Activated effector memory CD4-positive, alpha-beta T cell treated with Interleukin-2 at 50 U/mL for 16 hours (primary cell): ENCODE measurements at regions not wholly inside any gene's neighbourhood (a gene's known extent, or its start where the extent isn't known, plus 50 kb on each side); places are given as distances from the start of the nearest gene placed in this dataset.
"Not testable (repeated sequence)": the region's sequence is repeated elsewhere in the genome, so short reads cannot be mapped to it uniquely, and the experiment has no call there.

Experiments used
- DNase-seq: peaks from one replicate; pipeline ENCODE4 v3.0.0-alpha.2; 2020

DNA sequence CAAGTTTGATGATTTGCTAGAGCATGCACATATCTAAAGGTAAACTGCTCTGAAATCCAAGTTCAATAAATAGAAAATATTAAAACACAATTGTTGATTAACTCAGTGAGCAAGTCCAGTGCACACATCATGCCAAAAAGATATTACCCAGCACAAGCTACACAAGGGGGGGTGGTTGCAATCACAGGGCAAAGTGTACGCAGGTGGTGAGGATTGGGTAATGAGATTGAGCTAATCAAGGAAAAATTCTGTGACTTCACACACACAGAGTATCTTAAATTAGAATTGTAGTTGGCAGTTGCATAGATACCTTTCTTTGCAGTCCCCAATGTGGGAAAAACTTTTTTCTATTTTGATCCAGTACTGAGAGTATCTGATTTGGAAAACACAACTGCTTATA, 156.1 kb upstream of the NTRK2 start:
- DNase-seq = no peak

DNA sequence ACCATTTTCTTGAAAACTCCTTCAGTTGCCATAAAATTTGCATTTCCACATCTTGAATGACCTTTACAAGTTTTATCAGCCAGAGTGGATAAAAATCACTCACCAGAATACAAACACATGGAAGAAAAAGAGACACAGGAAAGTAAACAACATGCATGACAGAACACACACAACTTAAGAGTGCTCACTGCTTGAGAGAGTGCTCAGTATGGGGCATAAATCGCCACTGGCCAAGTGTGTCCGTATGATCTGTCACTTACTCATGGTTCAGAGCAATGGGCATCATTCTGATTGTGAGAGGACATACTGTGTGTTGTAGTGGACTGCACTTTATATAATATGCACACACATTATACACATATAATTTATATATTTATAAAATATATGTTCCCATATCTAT, 155.6 kb upstream of the NTRK2 start:
- no peak for DNase-seq

DNA sequence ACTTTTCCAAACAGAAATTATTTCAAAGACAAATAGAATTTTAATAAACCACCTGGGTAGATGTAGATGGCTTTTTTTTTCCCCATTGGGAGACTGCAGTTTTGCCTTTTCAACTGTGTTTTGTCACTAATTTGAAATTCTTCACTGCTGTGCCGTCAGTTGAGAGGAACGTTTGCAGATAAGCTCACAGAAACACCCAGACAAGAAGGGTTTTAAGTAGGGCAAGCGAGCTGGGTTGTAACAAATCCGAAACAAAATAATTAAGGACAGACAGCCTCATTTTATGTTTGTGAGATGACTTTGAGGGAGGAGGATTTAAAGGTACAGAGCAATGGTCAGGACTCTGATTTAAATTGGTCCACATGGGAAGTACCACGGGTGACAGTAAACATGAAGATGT, 155.1 kb upstream of the NTRK2 start:
- no peak for DNase-seq

DNA sequence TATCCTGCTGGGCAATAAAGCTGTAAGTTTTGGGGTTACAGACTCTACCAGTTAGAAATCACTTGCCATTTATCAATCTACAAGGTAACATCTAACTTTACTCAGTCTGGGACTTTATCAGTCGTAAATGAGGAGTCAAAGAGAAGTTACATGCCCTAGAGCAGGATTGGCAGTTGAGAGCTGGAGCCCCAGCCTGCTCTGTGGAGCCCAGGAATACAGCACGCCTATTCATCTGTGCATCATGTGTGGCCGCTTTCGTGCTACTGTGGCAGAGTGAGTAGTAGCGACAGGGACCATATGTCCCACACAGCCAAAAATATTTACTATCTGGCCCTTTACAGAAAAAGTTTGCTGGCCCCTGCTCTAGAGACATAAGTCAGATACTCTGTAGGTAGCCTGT, 152.5 kb upstream of the NTRK2 start:
- no peak for DNase-seq

DNA sequence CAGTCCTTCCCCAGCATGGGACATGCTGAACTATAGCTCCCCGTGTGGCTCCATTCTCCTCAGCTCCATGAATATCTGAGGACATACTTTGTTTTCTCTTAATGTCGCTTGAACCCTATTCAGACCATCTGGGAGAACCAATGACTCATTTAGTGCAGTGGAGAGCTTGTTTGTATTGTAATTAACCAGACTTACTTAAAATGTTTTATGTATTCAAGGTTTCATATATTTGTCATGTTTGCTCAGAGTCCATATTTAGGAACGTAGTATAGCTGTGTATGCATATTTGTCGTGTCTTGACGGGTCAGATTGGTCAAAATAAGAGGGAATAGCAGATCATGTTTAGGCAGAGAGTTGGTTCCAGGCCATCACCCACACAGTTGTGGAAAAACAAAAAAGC, 150.1 kb upstream of the NTRK2 start:
- DNase-seq = no peak

DNA sequence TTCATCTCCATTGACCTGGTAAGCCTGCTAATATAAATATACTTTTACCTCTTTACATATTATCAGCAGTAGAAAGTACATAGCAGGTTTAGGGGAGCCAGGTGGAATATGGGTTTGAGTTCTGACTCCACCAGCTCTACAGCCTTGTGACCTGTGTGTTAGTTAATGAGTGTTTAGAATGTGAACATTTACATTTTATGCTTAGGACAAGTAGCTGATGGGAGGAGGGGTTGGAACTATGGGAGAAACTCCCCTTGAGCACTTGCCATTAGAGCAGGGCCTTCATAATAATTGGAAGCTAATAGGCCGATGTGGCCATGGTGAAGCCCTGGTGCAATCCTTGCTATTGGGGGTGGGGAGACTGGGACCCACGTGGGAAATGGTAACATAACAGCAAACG, 148.3 kb upstream of the NTRK2 start:
- no peak for DNase-seq

DNA sequence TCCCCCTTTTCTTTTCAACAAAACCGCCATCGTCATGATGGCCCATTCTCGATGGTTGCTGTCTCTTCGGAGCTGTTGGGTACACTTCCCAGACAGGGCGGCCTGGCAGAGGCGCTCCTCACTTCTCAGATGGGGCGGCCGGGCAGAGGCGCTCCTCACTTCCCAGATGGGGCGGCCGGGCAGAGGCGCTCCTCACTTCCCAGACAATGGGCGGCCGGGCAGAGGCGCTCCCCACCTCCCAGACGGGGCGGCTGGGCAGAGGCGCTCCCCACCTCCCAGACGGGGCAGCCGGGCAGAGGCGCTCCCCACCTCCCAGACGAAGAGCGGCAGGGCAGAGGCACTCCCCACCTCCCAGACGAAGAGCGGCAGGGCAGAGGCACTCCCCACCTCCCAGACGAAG, 143.3 kb upstream of the NTRK2 start:
- not testable (repeated sequence) for DNase-seq

DNA sequence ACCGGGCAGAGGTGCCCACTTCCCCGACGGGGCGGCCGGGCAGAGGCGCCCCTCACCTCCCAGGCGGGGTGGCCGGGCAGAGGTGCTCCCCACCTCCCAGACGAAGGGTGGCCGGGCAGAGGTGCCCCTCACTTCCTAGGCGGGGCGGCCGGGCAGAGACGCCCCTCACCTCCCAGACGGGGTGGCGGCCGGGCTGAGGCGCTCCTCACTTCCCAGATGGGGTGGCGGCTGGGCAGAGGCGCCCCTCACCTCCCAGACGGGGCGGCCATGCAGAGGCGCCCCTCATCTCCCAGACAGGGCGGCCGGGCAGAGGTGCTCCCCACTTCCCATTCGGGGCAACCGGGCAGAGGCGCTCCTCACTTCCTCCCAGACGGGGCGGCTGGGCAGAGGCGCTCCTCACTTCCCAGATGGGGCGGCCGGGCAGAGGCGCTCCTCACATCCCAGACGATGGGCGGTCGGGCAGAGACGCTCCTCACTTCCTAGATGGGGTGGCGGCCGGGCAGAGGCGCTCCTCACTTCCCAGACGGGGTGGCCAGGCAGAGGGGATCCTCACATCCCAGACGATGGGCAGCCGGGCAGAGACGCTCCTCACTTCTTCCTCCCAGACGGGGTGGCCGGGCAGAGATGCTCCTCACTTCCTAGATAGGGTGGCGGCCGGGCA, 142.3 kb upstream of the NTRK2 start:
- not testable (repeated sequence) for DNase-seq

DNA sequence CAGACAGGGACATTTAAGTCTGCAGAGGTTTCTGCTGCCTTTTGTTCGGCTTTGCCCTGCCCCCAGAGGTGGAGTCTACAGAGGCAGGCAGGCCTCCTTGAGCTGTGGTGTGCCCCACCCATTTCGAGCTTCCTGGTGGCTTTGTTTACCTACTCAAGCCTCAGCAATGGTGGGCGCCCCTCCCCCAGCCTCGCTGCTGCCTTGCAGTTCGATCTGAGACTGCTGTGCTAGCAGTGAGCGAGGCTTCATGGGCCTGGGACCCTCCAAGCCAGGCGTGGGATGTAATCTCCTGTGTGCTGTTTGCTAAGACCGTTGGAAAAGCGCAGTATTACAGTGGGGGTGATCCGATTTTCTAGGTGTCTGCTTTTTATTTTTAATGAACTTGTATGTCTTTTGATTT, 133.6 kb upstream of the NTRK2 start:
- not testable (repeated sequence) for DNase-seq

DNA sequence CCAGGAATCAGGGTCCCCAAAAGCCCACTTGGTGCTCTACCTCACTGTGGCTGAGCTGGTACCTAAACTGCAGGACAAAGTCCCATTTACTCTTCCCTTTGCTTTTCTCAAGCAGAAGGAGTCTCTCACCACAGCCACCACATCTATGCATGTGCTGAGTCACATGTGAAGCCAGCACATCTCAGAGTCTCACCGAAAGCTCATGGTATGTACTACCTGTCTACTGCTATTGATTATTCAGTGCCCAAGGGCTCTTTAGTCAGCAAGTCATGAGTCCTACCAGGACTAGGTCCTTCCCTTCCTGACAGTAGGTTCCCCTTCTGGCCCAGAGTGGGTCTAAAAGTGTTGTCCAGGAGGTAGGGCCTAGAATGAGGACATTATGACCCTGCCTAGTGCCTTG, 130.7 kb upstream of the NTRK2 start:
- DNase-seq = no peak

DNA sequence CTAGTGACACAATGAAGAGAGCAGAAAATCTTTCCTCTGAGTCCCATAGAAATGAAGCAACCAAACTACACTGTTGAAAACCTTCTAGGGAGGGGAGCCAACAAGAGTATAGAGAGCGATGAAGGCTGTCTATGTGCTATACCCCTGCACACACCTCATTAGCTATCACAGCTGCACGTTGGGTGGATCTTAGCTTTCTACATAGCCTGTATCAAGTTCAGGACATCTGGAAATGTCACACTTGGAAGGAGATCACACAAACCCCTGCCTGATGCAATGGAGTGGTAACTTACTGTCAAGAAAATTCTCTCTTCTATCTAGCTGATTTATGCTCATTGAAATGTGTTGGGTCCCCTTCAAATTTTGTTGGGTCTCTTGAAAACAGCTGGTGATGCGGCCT, 127.0 kb upstream of the NTRK2 start:
- no peak for DNase-seq

DNA sequence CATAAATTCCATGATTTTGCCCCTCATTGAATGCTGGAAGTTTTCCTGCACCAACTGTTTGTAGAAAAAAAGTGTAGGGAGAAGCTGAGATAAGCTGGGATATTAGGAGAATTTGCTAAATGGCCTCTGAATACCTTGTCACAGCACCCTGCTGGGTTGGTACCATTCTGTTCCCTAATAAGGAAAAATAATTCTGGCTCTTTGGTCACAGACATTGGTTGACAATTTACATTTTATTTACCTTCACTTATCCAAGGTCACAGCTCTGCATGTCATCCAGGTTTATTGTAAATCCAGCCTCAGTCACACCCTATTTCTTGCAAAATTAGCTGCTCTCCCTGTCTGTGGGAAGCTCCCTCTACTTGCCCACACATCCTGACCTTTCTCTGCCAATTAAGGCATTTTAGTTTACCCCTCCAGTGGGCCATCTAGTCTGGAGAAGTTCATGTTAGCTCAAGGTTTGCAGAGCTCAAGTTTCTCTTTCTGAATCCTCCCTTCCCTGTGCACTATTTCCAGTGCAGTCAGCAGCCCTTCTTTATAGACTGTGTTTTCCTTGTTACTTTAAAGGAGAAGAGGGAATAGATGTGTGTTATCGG, 115.4 kb upstream of the NTRK2 start:
- no peak for DNase-seq

DNA sequence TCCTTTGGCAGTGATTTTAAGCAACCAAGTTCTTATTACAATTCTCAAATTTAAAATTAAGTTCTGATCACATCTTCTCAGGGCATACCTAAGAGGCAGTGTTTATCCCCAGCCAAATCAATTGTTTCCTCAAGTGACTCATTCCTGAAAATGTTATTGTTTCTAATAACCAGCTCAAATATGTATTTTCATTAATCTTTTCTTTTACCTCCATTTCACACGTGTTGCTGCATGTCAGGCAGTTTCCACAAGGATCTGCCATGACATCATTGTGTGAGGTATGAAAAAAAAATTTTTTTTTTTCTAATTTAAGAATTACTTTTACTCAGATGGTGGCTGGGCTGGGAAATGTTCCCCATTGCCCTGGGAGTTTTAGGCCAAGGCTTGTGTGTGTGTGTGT, 113.0 kb upstream of the NTRK2 start:
- DNase-seq = no peak

DNA sequence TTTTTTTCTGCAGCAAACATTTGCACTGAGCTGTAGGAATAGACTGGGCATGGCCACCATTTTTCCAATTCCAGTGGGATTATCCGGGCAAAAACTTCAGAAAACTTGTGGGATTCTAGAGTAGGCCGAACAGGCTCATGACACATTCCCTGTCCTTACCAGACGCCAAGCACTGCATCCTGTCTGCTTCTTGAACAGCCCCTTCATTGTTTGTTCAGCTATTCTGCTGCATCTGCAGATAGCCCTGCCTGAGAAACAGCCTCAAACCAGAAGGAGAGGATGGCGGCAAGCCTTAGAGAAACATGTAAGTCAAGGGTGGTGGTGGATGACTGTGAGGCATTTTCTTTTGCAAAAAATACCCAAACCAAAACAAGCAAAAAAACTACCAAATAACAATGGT, 111.8 kb upstream of the NTRK2 start:
- DNase-seq = no peak

DNA sequence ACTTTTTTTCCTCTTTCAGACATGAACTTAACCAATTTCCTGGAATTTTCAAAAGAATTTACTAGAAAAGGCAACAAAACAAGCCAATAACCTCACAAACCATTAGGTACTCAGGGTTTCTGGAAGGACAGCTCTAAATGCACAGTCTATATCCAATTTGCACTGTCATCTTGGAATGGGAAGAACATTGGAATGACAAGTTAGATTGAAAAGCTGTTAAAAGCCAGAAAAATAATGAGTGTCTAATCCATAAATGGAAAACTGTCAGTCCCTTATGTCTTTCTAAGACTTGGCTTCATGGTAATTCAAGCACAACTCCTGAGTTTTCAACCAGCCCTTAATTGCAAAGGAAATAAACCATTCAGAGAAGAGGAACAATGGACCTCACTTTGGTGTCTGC, 105.8 kb upstream of the NTRK2 start:
- no peak for DNase-seq

DNA sequence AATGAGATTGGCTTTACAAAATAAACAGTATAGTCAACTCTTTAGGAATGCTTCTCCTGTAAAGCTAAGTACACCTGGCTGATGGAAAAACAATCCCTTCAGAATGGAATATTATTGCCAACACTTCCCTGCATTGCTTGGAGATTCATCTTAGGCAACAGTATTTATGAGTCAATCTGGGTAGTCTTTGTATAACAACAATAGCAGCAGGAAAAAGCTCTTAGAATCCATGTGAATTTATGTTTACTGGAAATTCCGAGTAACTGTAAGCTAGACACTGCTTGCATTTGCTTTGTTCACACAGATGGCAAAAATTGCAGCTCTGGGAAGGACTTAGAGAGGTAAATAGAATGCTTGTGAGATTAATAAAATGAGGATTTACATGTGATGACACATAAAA, 101.7 kb upstream of the NTRK2 start:
- DNase-seq = no peak

DNA sequence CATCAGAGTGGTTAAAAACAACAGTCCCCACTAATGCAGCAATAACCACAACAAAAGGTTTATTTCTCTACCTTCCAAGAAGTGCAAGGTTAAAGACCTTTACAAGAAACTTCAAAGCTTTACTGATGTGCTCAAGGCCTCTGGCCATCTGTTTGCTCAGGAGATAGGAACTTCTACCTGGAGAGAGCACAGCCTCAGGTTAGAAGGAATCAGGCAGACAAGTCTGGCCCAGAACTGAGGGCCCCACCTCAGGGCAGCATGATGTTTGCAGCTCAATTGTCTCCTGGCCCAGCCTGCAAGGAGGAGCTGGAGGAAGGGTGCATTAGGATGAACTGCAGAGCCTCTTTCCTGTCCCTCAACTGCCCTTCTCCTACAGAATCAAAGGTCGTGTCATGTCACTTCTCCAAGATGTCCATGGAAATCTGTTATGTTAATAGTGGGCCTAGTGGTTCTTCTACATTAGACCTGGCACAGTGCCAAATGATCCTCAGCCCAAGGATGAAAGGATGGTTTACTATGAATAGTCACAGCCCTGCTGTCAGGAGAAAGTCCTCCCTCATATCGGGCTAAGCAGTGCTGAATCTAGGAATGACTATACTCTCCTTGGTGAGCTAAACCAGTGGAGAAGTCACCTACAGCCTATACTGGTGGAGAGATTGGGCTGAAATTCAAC, 98.9 kb upstream of the NTRK2 start:
- no peak for DNase-seq

DNA sequence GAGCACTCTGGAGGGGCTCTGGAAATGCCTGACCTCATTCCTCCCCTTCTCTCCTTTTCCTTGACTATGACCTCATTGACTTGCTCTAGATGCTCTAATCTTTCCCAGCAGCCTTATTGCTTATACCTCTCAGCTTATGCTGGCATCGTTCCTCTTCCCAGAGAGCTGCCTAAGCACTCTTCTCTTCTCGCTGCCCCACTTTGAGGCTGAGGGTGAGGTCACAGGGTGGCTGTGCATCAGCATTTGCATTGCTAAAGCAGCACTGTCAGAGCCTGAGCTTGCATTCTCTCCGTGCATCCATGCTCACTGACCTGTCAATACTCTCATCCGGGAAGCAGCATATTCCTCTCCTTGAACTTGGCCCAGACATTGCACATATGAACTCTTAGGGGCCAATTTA, 96.4 kb upstream of the NTRK2 start:
- DNase-seq = no peak

DNA sequence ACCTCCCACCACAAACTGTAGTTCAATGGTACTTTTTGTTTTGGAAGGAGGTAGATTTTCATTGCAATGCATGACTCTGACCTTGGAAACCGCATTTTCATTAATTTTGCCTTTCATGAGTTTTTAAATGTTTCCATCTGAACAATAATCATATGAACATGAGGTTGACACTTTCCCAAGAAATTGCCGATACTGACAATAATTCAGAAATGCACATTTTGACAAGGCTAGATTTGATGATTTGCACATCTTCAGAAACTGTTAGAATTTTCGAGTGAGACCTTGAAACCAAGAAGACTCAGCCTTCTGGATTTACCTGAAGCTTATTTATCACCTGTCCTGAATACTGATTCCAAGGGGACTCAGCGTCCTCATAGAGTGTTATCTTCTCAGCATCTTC, 93.8 kb upstream of the NTRK2 start:
- DNase-seq = no peak

DNA sequence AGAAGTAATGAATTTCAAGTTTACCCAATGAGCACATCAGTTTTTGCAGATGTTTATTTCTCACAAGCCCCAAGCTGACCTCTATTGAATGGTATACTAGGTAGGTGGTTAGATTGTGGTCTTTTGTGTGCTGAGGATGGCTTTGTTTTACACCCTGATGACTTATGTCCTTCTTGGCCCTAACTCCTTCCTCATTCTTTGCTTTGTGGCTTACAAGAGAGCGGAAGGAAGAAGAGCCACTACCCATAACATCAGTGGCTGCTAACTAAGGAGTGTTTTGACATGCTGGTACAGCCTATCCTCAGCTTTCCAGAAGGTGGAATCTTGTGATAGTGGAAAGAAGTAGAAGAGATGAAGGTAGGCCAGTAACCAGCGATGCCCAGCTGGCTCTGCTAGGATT, 85.7 kb upstream of the NTRK2 start:
- no peak for DNase-seq

DNA sequence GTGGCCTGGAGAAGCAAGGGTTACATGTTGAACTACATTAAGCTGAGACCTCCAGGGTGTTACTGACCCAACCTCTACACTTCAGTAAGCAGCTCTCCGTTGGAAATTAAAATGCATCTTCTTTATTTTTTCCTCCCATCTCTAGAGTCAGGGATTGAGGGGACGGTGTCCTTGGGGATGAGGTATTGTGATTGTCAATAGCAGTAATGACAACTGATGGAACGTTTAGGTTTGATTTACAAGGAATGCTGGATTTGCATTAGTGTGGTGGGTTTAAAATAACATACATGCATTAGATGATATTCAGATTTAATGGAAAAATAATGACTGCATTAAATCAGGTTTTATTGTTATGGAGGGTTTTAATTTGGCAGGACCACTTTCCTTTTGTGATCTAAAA, 82.9 kb upstream of the NTRK2 start:
- no peak for DNase-seq

DNA sequence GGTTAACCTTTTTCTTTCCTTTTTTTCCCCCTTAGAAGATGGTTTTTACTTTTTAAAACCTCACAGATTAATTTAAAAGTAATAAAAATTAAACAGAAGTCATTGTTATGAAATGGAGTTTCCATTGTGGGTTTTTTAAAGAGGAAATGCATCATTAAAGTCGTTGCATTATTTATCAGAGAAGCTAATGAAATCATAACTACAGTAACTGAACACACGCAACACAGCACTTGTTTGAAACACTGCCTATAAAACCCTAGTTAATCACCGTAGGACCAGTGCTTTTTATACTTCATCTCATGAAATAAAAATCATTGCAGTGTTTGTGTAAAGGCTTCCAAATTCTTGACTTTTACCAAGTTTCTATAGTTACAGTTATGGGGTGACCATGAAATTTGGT, 82.4 kb upstream of the NTRK2 start:
- DNase-seq = no peak

DNA sequence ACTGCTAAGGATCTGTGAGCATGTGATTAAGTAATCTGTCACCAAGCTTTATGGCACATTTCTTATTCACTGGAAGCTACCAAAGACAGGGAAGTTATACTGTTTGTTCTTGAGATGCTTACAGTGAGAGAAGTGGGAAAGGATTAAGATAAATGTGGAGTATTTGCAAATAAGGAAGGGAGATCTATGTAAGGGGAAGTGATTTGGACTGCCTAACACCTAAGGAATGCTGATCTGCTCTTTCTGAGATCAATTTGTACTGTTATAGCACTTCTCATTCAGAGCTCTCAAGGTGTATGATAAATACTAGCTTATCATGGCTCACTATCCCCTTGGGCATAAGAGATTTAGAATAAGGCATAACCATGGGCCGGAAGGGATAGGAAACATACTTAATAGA, 80.0 kb upstream of the NTRK2 start:
- no peak for DNase-seq

DNA sequence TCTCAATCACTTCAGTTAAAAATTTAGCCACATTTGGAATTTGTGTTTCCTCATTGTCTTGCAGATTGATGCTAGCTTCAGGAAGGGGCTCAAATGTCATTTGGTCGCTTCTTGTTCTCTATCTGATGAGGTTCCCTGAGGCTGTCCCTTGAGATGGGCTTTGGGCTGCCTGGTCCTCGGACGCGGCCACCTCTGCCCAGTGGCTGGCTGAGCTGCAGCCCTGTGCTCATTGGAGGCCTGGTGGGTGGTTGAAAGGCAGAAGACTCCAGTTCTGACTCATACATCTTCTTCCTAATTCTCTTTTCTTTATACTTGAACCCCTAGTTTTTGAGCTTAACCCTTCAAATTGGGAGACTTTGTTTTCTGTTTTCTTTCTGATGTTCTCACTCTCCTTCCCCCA, 78.8 kb upstream of the NTRK2 start:
- DNase-seq = no peak

DNA sequence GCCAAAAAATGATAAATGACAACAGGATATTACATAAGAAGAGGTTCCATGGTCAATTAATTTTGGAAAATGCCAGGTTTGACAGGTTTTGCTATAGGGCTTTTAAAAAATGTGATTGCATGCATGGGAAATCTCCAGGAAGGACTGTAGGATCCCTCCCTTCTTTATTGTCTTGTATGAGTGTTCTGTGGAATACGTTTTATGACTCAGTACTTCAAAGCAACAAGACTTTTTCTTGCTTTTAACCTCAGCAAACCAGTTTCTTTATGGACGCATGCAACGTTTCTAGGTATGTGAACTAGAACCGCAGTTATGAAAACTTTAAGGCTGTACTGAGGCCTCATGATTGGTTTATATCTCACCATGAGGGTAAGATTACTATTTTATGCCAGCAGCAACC, 76.6 kb upstream of the NTRK2 start:
- no peak for DNase-seq
